H1 (cell line): ENCODE measurements at regions not wholly inside any gene's neighbourhood (a gene's known extent, or its start where the extent isn't known, plus 50 kb on each side); places are given as distances from the start of the nearest gene placed in this dataset.

ENCODE experiments used
- CBX8 ChIP-seq: fragments of 300-800, 300-1000 bp; sonication (generic); IDR thresholded peaks from 2 replicates; pipeline ENCODE4 v1.7.1; 2016; ENCODE audit warnings: low read depth, low read length, borderline replicate concordance
- CREB1 ChIP-seq: IDR thresholded peaks from 2 replicates; pipeline ENCODE4 v1.6.1; 2012; ENCODE audit warnings: inconsistent platforms
- EGR1 ChIP-seq: IDR thresholded peaks from 2 replicates; pipeline ENCODE4 v1.6.1; 2011; ENCODE audit warnings: low read depth, low read length, borderline replicate concordance
- FOSL1 ChIP-seq: IDR thresholded peaks from 2 replicates; pipeline ENCODE4 v1.6.1; 2011; ENCODE audit warnings: mild to moderate bottlenecking, low read depth, low read length, moderate library complexity; ENCODE audit not compliant: insufficient read depth
- KDM1A ChIP-seq: fragments of 200-600, 300-600 bp; sonication (generic); IDR thresholded peaks from 2 replicates; pipeline ENCODE4 v1.7.1; 2016; ENCODE audit warnings: mild to moderate bottlenecking, low read length, borderline replicate concordance
- KDM4A ChIP-seq: IDR thresholded peaks from one replicate; pipeline ENCODE4 v1.7.1; 2012; ENCODE audit warnings: low read depth, mild to moderate bottlenecking, moderate library complexity, low read length, inconsistent platforms; ENCODE audit not compliant: severe bottlenecking
- POLR2A ChIP-seq, 2 experiments: IDR thresholded peaks; 1 replicate in 1 of 2; 2 replicates in 1 of 2; pipeline ENCODE4 v1.6.1; 2011; ENCODE audit warnings: low read depth in 2 of 2, low read length in 2 of 2, mild to moderate bottlenecking in 2 of 2; ENCODE audit errors: control extremely low read depth in 1 of 2
- RBBP5 ChIP-seq: IDR thresholded peaks from 2 replicates; pipeline ENCODE4 v1.7.1; 2012; ENCODE audit warnings: low read depth, mild to moderate bottlenecking, inconsistent platforms, low read length, moderate library complexity, borderline replicate concordance
- SIRT6 ChIP-seq: IDR thresholded peaks from one replicate; pipeline ENCODE4 v1.7.1; 2012; ENCODE audit warnings: low read length, inconsistent platforms
- SP1 ChIP-seq: IDR thresholded peaks from 2 replicates; pipeline ENCODE4 v1.6.1; 2011; ENCODE audit warnings: low read depth, low read length
- SUZ12 ChIP-seq: fragments of 200-600 bp; sonication (generic); IDR thresholded peaks from 2 replicates; pipeline ENCODE4 v1.6.1; 2012; ENCODE audit warnings: mild to moderate bottlenecking, inconsistent platforms, low read length, moderate library complexity, mixed read lengths
- TAF1 ChIP-seq: IDR thresholded peaks from 2 replicates; pipeline ENCODE4 v1.6.1; 2011; ENCODE audit warnings: mild to moderate bottlenecking, low read depth, low read length
- TAF7 ChIP-seq: optimal IDR thresholded peaks from 2 replicates; pipeline ENCODE3; 2011; ENCODE audit warnings: low read depth, mild to moderate bottlenecking, inconsistent platforms, low read length, moderate library complexity, borderline replicate concordance
- TBP ChIP-seq: IDR thresholded peaks from 2 replicates; pipeline ENCODE4 v1.6.1; 2011; ENCODE audit warnings: low read depth, low read length, improper control_type of control experiment
- ZNF274 ChIP-seq: IDR thresholded peaks from 2 replicates; pipeline ENCODE4 v1.7.0; 2012; ENCODE audit warnings: low read length, borderline replicate concordance; ENCODE audit errors: extremely low read depth
- TF ChIP-seq, protein P1 (sequence below): IDR thresholded peaks from 2 replicates; pipeline ENCODE4 v1.6.1; 2012; ENCODE audit warnings: inconsistent platforms
- TF ChIP-seq, protein P2 (sequence below), 3 experiments: IDR thresholded peaks; 1 replicate in 2 of 3; 2 replicates in 1 of 3; pipeline versions ENCODE4 v1.5.1 to v1.6.1; 2011; ENCODE audit warnings: low read length in 3 of 3, mild to moderate bottlenecking in 3 of 3, inconsistent platforms in 2 of 3, low read depth in 1 of 3, moderate library complexity in 1 of 3; ENCODE audit not compliant: insufficient read depth in 1 of 3; ENCODE audit errors: control extremely low read depth in 1 of 3

DNA sequence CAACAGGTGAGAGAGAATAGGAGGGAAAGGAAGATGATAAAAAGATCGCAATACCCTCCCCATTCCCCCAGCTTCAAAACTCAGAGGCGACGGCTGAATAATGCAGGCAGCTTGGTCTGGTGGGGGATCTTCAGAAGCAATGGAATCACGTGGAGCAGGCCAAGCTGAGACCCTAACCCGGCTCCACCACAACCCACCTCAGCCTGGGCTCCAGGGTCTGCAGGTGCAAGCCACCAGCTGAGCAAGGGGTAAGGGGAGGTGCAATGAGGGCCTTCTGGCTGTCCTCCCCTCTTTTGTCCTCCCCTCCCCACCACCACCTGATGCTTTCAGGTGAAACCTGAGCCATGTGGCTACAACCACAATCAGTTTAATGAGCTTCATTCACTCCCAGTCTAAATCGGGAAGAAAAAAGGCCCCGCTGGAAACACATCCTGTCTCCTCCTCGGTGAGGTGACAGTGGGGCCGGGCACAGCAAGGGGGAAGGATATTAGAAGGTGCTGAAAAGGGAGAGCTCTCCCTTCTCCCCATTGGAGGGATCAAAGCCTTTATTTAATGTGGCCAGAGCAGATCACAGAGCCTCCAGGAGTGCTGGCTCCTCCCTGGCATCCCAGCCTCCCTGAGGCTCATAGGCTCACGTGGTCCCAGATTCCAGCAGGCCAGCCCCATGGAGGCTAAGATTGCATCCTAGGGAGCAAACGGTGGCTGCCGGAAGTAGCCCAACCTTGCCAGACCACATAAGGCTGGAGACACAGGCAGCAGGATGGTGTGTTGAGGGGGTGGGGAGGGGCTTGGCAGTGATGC is 261.0 kb downstream of the SOX9 start (continued):
- TF ChIP-seq, protein P1, sequence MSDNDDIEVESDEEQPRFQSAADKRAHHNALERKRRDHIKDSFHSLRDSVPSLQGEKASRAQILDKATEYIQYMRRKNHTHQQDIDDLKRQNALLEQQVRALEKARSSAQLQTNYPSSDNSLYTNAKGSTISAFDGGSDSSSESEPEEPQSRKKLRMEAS, result peak; percentile 41
- no peak for TF ChIP-seq ZNF274
- no peak for TF ChIP-seq KDM4A
- TF ChIP-seq, protein P2, sequence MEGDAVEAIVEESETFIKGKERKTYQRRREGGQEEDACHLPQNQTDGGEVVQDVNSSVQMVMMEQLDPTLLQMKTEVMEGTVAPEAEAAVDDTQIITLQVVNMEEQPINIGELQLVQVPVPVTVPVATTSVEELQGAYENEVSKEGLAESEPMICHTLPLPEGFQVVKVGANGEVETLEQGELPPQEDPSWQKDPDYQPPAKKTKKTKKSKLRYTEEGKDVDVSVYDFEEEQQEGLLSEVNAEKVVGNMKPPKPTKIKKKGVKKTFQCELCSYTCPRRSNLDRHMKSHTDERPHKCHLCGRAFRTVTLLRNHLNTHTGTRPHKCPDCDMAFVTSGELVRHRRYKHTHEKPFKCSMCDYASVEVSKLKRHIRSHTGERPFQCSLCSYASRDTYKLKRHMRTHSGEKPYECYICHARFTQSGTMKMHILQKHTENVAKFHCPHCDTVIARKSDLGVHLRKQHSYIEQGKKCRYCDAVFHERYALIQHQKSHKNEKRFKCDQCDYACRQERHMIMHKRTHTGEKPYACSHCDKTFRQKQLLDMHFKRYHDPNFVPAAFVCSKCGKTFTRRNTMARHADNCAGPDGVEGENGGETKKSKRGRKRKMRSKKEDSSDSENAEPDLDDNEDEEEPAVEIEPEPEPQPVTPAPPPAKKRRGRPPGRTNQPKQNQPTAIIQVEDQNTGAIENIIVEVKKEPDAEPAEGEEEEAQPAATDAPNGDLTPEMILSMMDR (IDR thresholded peaks at IDR 0.05; ENCODE audit: control extremely low read depth in 1 of 3, insufficient read depth in 1 of 3, low read depth in 1 of 3, low read length in 3 of 3), result no peak
- TF ChIP-seq CBX8, result no peak
- peak; percentile 39; the same call in 1 of the 2 replicates for TF ChIP-seq TAF1
- no peak for TF ChIP-seq EGR1
- no peak for TF ChIP-seq SIRT6
- TF ChIP-seq SP1, result no peak
- TF ChIP-seq RBBP5, result 0 out of 2 replicates have a peak, but pooled peaks have one; percentile 87
- TF ChIP-seq POLR2A (IDR thresholded peaks at IDR 0.05; ENCODE audit: control extremely low read depth in 1 of 2, low read depth in 2 of 2, low read length in 2 of 2), result no peak
- TF ChIP-seq CREB1, result no peak
- no peak for TF ChIP-seq KDM1A
- no peak for TF ChIP-seq FOSL1
- no peak for TF ChIP-seq TBP
- TF ChIP-seq SUZ12, result no peak
- no peak for TF ChIP-seq TAF7
